Esophagus muscularis mucosa (tissue), 3 donors: ENCODE measurements at regions not wholly inside any gene's neighbourhood (a gene's known extent, or its start where the extent isn't known, plus 50 kb on each side); places are given as distances from the start of the nearest gene placed in this dataset.

Experiments
- small RNA-seq, 3 donors: library from RNA; depleted of rRNA; stranded (forward); fragments of <200 nt; gene quantifications; one replicate each; pipeline ENCODE3, GENCODE V24; 2016

Small RNA genes in the stretch of these regions (small RNA-seq; reads per million reads assigned to genes)
- 0 reads per million in 3 donors for gene NDUFB1P2
